HL-60 (cell line): ENCODE measurements at regions not wholly inside any gene's neighbourhood (a gene's known extent, or its start where the extent isn't known, plus 50 kb on each side); places are given as distances from the start of the nearest gene placed in this dataset.

ENCODE experiments used
- DNase-seq, 2 experiments: peaks; one replicate each; pipeline ENCODE4 v3.0.0-alpha.2; 2010 to 2020; ENCODE audit warnings: low read depth in 1 of 2, low spot score in 1 of 2
- H3K27ac ChIP-seq: fragments of 250-450 bp; sonication (Bioruptor Pico); replicated peaks from 2 replicates; pipeline ENCODE4 v1.5.1; 2020; ENCODE audit warnings: mild to moderate bottlenecking, moderate library complexity
- H3K27me3 ChIP-seq: fragments of 250-450 bp; sonication (Bioruptor Pico); 2 replicates; pipeline ENCODE4 v1.5.1; 2021; ENCODE audit warnings: mild to moderate bottlenecking, moderate library complexity; ENCODE audit not compliant: insufficient read depth, poor library complexity, severe bottlenecking
- H3K4me3 ChIP-seq: replicated peaks from 2 replicates; pipeline ENCODE4 v1.5.1; 2011; ENCODE audit warnings: mild to moderate bottlenecking, control low read depth, low read length; ENCODE audit not compliant: insufficient read depth
- GABPA ChIP-seq: IDR thresholded peaks from 2 replicates; pipeline ENCODE4 v1.6.1; 2012; ENCODE audit warnings: low read depth
- POLR2AphosphoS5 ChIP-seq: IDR thresholded peaks from 2 replicates; pipeline ENCODE4 v1.6.1; 2012; ENCODE audit warnings: low read depth
- SPI1 ChIP-seq: IDR thresholded peaks from 2 replicates; pipeline ENCODE4 v1.6.1; 2012; ENCODE audit warnings: low read depth, mild to moderate bottlenecking, borderline replicate concordance
- TF ChIP-seq, protein P1 (sequence below): IDR thresholded peaks from 2 replicates; pipeline ENCODE4 v1.6.1; 2012; ENCODE audit warnings: low read depth; ENCODE audit not compliant: insufficient replicate concordance
- TF ChIP-seq, protein P2 (sequence below): IDR thresholded peaks from one replicate; pipeline ENCODE4 v1.5.1; 2011; ENCODE audit warnings: low read length, control low read depth, inconsistent platforms; ENCODE audit not compliant: insufficient read depth

DNA sequence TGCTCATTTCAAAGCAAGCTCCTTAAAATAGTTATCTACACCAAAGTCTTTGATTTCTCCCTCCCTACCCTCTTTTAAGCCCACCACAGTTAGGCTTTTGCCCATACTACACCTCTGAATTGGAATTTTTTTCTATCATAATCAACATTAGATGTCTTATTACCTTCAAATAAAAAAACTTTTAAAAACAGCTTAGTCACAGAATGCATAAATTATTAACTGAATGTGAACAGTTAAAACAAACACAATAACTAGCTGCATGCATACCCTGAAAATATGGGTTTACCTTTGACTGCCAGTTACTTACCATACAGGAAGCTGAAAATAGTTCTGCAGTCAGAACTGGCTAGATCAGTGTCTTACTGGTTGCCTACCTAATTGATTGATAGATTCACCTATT lies 210.9 kb downstream of the TGFB2 start:
- no peak for DNase-seq
- Histone ChIP-seq H3K27me3 (no peaks in the 10 kb centered on the region), H3K4me3 (no peak overlapping the region), H3K27ac (no peak overlapping the region)
- TF ChIP-seq GABPA, result no peak
- TF ChIP-seq SPI1, result no peak
- no peak for TF ChIP-seq POLR2AphosphoS5
- TF ChIP-seq, protein P1, sequence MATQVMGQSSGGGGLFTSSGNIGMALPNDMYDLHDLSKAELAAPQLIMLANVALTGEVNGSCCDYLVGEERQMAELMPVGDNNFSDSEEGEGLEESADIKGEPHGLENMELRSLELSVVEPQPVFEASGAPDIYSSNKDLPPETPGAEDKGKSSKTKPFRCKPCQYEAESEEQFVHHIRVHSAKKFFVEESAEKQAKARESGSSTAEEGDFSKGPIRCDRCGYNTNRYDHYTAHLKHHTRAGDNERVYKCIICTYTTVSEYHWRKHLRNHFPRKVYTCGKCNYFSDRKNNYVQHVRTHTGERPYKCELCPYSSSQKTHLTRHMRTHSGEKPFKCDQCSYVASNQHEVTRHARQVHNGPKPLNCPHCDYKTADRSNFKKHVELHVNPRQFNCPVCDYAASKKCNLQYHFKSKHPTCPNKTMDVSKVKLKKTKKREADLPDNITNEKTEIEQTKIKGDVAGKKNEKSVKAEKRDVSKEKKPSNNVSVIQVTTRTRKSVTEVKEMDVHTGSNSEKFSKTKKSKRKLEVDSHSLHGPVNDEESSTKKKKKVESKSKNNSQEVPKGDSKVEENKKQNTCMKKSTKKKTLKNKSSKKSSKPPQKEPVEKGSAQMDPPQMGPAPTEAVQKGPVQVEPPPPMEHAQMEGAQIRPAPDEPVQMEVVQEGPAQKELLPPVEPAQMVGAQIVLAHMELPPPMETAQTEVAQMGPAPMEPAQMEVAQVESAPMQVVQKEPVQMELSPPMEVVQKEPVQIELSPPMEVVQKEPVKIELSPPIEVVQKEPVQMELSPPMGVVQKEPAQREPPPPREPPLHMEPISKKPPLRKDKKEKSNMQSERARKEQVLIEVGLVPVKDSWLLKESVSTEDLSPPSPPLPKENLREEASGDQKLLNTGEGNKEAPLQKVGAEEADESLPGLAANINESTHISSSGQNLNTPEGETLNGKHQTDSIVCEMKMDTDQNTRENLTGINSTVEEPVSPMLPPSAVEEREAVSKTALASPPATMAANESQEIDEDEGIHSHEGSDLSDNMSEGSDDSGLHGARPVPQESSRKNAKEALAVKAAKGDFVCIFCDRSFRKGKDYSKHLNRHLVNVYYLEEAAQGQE, result no peak
- TF ChIP-seq, protein P2, sequence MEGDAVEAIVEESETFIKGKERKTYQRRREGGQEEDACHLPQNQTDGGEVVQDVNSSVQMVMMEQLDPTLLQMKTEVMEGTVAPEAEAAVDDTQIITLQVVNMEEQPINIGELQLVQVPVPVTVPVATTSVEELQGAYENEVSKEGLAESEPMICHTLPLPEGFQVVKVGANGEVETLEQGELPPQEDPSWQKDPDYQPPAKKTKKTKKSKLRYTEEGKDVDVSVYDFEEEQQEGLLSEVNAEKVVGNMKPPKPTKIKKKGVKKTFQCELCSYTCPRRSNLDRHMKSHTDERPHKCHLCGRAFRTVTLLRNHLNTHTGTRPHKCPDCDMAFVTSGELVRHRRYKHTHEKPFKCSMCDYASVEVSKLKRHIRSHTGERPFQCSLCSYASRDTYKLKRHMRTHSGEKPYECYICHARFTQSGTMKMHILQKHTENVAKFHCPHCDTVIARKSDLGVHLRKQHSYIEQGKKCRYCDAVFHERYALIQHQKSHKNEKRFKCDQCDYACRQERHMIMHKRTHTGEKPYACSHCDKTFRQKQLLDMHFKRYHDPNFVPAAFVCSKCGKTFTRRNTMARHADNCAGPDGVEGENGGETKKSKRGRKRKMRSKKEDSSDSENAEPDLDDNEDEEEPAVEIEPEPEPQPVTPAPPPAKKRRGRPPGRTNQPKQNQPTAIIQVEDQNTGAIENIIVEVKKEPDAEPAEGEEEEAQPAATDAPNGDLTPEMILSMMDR, result no peak

DNA sequence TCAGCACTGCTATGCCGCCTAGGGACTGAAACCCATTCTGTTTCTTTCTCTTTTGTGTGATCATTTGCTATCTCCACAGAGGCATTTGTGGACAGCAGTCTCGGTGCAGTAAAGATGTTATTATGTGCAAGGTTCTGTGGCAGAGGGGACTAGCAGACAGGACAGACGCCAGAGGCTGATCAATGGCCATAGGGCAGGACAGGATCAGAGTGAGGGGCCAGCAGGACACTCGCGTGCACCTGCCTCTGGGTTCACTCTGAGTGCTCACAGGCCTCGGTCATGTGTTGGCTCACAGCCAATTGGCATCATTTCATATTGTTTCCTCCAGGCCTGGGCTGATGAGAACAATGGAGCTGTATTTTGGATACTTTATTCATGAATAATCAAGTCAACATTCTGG lies 212.6 kb downstream of the TGFB2 start:
- Histone ChIP-seq H3K27me3 (no peaks in the 10 kb centered on the region), H3K4me3 (no peak overlapping the region), H3K27ac (no peak overlapping the region)
- no peak for DNase-seq
- TF ChIP-seq, protein P2, result no peak
- TF ChIP-seq SPI1, result no peak
- TF ChIP-seq, protein P1, result no peak
- TF ChIP-seq POLR2AphosphoS5, result no peak
- no peak for TF ChIP-seq GABPA

DNA sequence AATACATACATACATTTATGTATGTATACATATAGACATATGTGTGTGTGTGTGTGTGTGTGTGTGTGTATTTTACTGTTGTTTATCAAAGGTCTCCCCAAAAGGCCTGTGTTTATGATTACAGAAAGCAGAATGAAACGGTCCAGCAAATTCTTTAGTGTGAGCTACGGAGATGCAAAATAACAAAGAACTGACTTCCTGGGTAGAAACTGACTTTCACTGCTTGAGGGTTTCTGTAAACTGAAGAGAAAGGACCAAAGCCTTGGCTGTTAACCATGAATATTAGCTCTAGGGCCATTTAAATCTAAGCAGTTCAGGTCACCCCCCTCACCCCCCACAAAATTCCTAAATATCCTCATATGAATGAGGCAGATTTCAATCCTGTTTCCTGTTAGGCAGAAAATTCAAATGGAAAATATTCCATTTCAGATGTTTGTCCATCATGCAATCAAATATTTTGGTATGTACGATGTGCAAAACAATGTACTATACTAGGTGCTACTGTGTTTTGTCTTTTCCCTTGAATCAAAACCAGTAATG lies 213.2 kb downstream of the TGFB2 start:
- no peak overlapping the region for H3K4me3 ChIP-seq
- H3K27me3 ChIP-seq, result no peaks in the 10 kb centered on the region
- no peak for DNase-seq
- TF ChIP-seq GABPA (no peak), SPI1 (no peak), POLR2AphosphoS5 (no peak)
- TF ChIP-seq, protein P1, result no peak
- TF ChIP-seq, protein P2, result no peak
- H3K27ac ChIP-seq, result no peak overlapping the region
